RKO (cell line): ENCODE measurements at regions not wholly inside any gene's neighbourhood (a gene's known extent, or its start where the extent isn't known, plus 50 kb on each side); places are given as distances from the start of the nearest gene placed in this dataset.
"Not testable (repeated sequence)": the region's sequence is repeated elsewhere in the genome, so short reads cannot be mapped to it uniquely, and the experiment has no call there.

Experiments
- DNase-seq: peaks from one replicate; pipeline ENCODE4 v3.0.0-alpha.2; 2016; ENCODE audit warnings: low spot score

GRCh38 chr2:375956-376307, 88.0 kb upstream of the ALKAL2 start:
- DNase-seq = no peak

GRCh38 chr2:375270-375955, 87.5 kb upstream of the ALKAL2 start:
- DNase-seq = no peak

- DNase-seq = no peak
These were observed 80.5 kb upstream of the ALKAL2 start for GRCh38 chr2:368386-368785.

GRCh38 chr2:367246-367645, 79.4 kb upstream of the ALKAL2 start:
- DNase-seq = no peak

- no peak for DNase-seq
These were observed 78.8 kb upstream of the ALKAL2 start for GRCh38 chr2:366706-367105.

GRCh38 chr2:365367-366275, 77.7 kb upstream of the ALKAL2 start:
- DNase-seq = no peak

- no peak for DNase-seq
These were observed 76.1 kb upstream of the ALKAL2 start for GRCh38 chr2:363824-364470.

- no peak for DNase-seq
These were observed 75.0 kb upstream of the ALKAL2 start for GRCh38 chr2:362924-363323.

- no peak for DNase-seq
These were observed 72.2 kb upstream of the ALKAL2 start for GRCh38 chr2:360124-360523.

- no peak for DNase-seq
These were observed 71.2 kb upstream of the ALKAL2 start for GRCh38 chr2:359047-359446.

GRCh38 chr2:357811-358210, 69.9 kb upstream of the ALKAL2 start:
- no peak for DNase-seq

- not testable (repeated sequence) for DNase-seq
These were observed 68.4 kb upstream of the ALKAL2 start for GRCh38 chr2:356304-356703.

GRCh38 chr2:355773-356172, 67.9 kb upstream of the ALKAL2 start:
- DNase-seq = no peak

- no peak for DNase-seq
These were observed 64.8 kb upstream of the ALKAL2 start for GRCh38 chr2:352696-353095.

- no peak for DNase-seq
These were observed 61.5 kb upstream of the ALKAL2 start for GRCh38 chr2:349390-349789.

GRCh38 chr2:348361-348916, 60.5 kb upstream of the ALKAL2 start:
- peak; percentile 35 for DNase-seq

GRCh38 chr2:344811-345210, 56.9 kb upstream of the ALKAL2 start:
- no peak for DNase-seq

GRCh38 chr2:343355-343754, 55.5 kb upstream of the ALKAL2 start:
- DNase-seq = no peak

- DNase-seq = no peak
These were observed 54.0 kb upstream of the ALKAL2 start for GRCh38 chr2:341912-342311.

- no peak for DNase-seq
These were observed 53.2 kb upstream of the ALKAL2 start for GRCh38 chr2:341017-341542.
